HepG2 (cell line): ENCODE measurements at regions not wholly inside any gene's neighbourhood (a gene's known extent, or its start where the extent isn't known, plus 50 kb on each side); places are given as distances from the start of the nearest gene placed in this dataset.

Experiments used
- AGO1 ChIP-seq: fragments of 200-400 bp; formaldehyde crosslinking; IDR thresholded peaks from 2 replicates; pipeline ENCODE4 v1.6.1; 2017; ENCODE audit warnings: mild to moderate bottlenecking, low read depth, low read length, moderate library complexity; ENCODE audit not compliant: poor library complexity, severe bottlenecking
- BRCA1 ChIP-seq: sonication (generic); formaldehyde crosslinking; IDR thresholded peaks from 2 replicates; pipeline ENCODE4 v1.4.0; 2020; ENCODE audit warnings: missing genetic modification reagents
- HDAC6 ChIP-seq: fragments of 200-600 bp; sonication (generic); IDR thresholded peaks from 2 replicates; pipeline ENCODE4 v1.7.0; 2017; ENCODE audit warnings: mild to moderate bottlenecking, antibody characterized with exemption, low read length, low read depth
- JUNB ChIP-seq: sonication (generic); formaldehyde crosslinking; IDR thresholded peaks from 2 replicates; pipeline ENCODE4 v1.8.0; 2022; ENCODE audit warnings: missing genetic modification reagents, mild to moderate bottlenecking, borderline replicate concordance
- NCOR1 ChIP-seq: fragments of 200-600 bp; sonication (generic); IDR thresholded peaks from 2 replicates; pipeline ENCODE4 v1.7.0; 2017; ENCODE audit warnings: antibody characterized with exemption, low read length, borderline replicate concordance
- NFE2L1 ChIP-seq: sonication (generic); formaldehyde crosslinking; IDR thresholded peaks from 2 replicates; pipeline ENCODE4 v1.4.0; 2020; ENCODE audit warnings: missing genetic modification reagents, mild to moderate bottlenecking, borderline replicate concordance
- ONECUT2 ChIP-seq: sonication (generic); formaldehyde crosslinking; IDR thresholded peaks from 2 replicates; pipeline ENCODE4 v1.4.0; 2020; ENCODE audit warnings: missing genetic modification reagents
- RXRB ChIP-seq: IDR thresholded peaks from 2 replicates; pipeline ENCODE4 v1.6.1; 2016; ENCODE audit warnings: borderline replicate concordance, missing genetic modification reagents, missing compliant biosample characterization
- SAFB2 ChIP-seq: sonication (generic); formaldehyde crosslinking; IDR thresholded peaks from 2 replicates; pipeline ENCODE4 v1.5.1; 2020; ENCODE audit warnings: missing genetic modification reagents, low read depth, mild to moderate bottlenecking, borderline replicate concordance
- ZBTB8A ChIP-seq: sonication (generic); formaldehyde crosslinking; IDR thresholded peaks from 2 replicates; pipeline ENCODE4 v1.4.0; 2020; ENCODE audit warnings: mild to moderate bottlenecking, low read depth, missing genetic modification reagents, borderline replicate concordance
- ZFP37 ChIP-seq: sonication (generic); formaldehyde crosslinking; IDR thresholded peaks from 2 replicates; pipeline ENCODE4 v1.4.0; 2020; ENCODE audit warnings: missing genetic modification reagents, borderline replicate concordance
- ZNF10 ChIP-seq: sonication (generic); formaldehyde crosslinking; IDR thresholded peaks from 2 replicates; pipeline ENCODE4 v1.4.0; 2020; ENCODE audit warnings: mild to moderate bottlenecking, low read depth, missing genetic modification reagents, borderline replicate concordance
- ZNF232 ChIP-seq: sonication (generic); formaldehyde crosslinking; IDR thresholded peaks from 2 replicates; pipeline ENCODE4 v1.4.0; 2020; ENCODE audit warnings: missing genetic modification reagents, borderline replicate concordance
- ZNF496 ChIP-seq: sonication (generic); formaldehyde crosslinking; IDR thresholded peaks from 2 replicates; pipeline ENCODE4 v1.8.1; 2023; ENCODE audit warnings: mild to moderate bottlenecking, moderate library complexity, missing genetic modification reagents; ENCODE audit not compliant: insufficient replicate concordance
- ZNF670 ChIP-seq: sonication (generic); formaldehyde crosslinking; IDR thresholded peaks from 2 replicates; pipeline ENCODE4 v1.8.0; 2022; ENCODE audit warnings: mild to moderate bottlenecking, missing genetic modification reagents, borderline replicate concordance
- ZNF788 ChIP-seq: sonication (generic); formaldehyde crosslinking; IDR thresholded peaks from 2 replicates; pipeline ENCODE4 v1.5.0; 2020; ENCODE audit warnings: mild to moderate bottlenecking, missing genetic modification reagents, borderline replicate concordance
- ZSCAN30 ChIP-seq: sonication (generic); formaldehyde crosslinking; IDR thresholded peaks from 2 replicates; pipeline ENCODE4 v1.5.0; 2020; ENCODE audit warnings: mild to moderate bottlenecking, missing genetic modification reagents
- TF ChIP-seq, protein P1 (sequence below): sonication (generic); formaldehyde crosslinking; IDR thresholded peaks from 2 replicates; pipeline ENCODE4 v1.4.0; 2020; ENCODE audit warnings: mild to moderate bottlenecking, missing genetic modification reagents
- TF ChIP-seq, protein P2 (sequence below): sonication (generic); formaldehyde crosslinking; IDR thresholded peaks from 2 replicates; pipeline ENCODE4 v1.4.0; 2020; ENCODE audit warnings: mild to moderate bottlenecking, missing genetic modification reagents
- TF ChIP-seq, protein P3 (sequence below): IDR thresholded peaks from 2 replicates; pipeline ENCODE4 v1.6.1; 2016; ENCODE audit warnings: mild to moderate bottlenecking

DNA sequence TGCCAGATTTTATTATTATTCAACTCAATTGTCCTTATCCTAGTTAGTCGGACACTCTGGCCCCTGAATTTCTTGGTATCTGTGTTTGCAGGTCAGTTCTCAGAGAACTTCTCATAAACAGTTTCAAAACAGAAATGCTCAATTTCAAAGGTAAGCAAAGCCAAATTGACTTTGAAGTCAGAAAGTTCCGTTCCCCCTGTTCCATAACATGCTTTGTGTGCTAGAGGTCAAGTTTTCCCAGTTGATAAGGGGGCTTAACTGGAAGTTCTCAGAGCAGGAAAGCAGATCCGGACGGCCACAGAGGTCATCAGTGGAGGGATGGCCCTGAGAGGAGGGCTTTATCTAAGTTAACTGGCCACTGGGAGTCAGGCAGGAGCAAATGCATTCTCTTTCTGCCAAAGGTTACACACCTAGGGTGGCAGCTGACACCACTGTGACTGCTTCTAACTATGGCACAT, 417.2 kb downstream of the COG6 start (continued):
- TF ChIP-seq HDAC6, result no peak
- peak; percentile 72; the same call in 1 of the 2 replicates for TF ChIP-seq ZNF788 (CRISPR knock-in tag)
- TF ChIP-seq ZBTB8A, result no peak
- TF ChIP-seq RXRB (CRISPR knock-in tag), result peak; percentile 99
- TF ChIP-seq ZNF670, result no peak
- TF ChIP-seq ZNF496, result no peak
- no peak for TF ChIP-seq JUNB (CRISPR knock-in tag)
- TF ChIP-seq, protein P1, sequence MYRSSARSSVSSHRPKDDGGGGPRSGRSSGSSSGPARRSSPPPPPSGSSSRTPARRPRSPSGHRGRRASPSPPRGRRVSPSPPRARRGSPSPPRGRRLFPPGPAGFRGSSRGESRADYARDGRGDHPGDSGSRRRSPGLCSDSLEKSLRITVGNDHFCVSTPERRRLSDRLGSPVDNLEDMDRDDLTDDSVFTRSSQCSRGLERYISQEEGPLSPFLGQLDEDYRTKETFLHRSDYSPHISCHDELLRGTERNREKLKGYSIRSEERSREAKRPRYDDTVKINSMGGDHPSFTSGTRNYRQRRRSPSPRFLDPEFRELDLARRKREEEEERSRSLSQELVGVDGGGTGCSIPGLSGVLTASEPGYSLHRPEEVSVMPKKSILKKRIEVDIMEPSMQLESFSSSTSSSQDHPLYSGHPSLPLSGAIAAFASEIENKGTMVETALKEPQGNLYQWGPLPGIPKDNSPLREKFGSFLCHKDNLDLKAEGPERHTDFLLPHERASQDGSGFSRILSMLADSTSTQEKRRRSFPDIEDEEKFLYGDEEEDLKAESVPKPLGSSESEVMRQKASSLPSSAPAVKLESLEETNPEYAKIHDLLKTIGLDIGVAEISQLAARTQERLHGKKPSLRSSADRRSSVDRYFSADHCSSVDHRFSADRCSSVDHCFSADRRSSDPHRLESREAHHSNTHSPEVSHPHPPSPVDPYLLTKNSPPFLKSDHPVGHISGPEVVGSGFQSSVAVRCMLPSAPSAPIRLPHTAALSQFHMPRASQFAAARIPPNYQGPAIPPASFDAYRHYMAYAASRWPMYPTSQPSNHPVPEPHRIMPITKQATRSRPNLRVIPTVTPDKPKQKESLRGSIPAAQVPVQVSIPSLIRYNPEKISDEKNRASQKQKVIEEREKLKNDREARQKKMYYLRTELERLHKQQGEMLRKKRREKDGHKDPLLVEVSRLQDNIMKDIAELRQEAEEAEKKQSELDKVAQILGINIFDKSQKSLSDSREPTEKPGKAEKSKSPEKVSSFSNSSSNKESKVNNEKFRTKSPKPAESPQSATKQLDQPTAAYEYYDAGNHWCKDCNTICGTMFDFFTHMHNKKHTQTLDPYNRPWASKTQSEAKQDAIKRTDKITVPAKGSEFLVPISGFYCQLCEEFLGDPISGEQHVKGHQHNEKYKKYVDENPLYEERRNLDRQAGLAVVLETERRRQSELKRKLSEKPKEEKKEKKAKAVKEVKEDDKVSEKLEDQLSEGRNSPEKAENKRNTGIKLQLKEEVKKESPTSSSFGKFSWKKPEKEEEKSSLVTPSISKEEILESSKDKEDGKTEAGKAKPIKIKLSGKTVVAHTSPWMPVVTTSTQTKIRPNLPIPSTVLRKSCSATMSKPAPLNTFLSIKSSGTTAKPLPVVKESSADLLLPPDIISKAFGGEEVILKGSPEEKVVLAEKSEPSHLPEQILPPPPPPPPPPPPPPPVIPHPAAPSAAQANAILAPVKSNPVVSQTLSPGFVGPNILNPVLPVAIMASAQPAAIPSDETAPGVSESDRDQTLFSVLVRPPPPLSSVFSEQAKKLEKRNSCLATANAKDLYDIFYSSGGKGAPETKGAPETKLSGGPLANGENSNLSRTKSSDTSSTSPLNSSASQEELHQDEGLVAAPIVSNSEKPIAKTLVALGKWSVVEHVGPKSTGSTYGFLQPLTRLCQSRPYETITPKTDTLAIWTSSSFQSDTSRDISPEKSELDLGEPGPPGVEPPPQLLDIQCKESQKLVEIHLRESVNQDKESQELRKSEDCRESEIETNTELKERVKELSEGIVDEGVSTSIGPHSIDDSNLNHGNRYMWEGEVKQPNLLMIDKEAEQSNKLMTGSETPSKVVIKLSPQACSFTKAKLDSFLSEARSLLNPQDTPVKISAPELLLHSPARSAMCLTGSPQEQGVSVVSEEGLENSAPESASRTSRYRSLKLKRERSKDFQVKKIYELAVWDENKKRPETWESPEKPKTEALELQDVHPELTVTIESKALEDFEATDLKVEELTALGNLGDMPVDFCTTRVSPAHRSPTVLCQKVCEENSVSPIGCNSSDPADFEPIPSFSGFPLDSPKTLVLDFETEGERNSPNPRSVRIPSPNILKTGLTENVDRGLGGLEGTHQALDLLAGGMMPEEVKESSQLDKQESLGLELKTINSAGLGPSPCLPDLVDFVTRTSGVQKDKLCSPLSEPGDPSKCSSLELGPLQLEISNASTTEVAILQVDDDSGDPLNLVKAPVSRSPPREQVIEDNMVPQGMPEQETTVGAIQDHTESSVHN (CRISPR knock-in tag), result no peak
- no peak for TF ChIP-seq ZNF10 (CRISPR knock-in tag)
- TF ChIP-seq, protein P2, sequence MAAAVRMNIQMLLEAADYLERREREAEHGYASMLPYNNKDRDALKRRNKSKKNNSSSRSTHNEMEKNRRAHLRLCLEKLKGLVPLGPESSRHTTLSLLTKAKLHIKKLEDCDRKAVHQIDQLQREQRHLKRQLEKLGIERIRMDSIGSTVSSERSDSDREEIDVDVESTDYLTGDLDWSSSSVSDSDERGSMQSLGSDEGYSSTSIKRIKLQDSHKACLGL (CRISPR knock-in tag), result no peak
- no peak for TF ChIP-seq ONECUT2
- no peak for TF ChIP-seq AGO1
- peak; percentile 77; the same call in 1 of the 2 replicates for TF ChIP-seq ZNF232
- no peak; the same call in 1 of the 2 replicates for TF ChIP-seq SAFB2 (CRISPR knock-in tag)
- no peak for TF ChIP-seq NFE2L1 (CRISPR knock-in tag)
- no peak for TF ChIP-seq ZSCAN30
- 0 out of 2 replicates have a peak, but pooled peaks have one; percentile 61 for TF ChIP-seq BRCA1 (CRISPR knock-in tag)
- TF ChIP-seq, protein P3, sequence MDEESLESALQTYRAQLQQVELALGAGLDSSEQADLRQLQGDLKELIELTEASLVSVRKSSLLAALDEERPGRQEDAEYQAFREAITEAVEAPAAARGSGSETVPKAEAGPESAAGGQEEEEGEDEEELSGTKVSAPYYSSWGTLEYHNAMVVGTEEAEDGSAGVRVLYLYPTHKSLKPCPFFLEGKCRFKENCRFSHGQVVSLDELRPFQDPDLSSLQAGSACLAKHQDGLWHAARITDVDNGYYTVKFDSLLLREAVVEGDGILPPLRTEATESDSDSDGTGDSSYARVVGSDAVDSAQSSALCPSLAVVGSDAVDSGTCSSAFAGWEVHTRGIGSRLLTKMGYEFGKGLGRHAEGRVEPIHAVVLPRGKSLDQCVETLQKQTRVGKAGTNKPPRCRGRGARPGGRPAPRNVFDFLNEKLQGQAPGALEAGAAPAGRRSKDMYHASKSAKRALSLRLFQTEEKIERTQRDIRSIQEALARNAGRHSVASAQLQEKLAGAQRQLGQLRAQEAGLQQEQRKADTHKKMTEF (CRISPR knock-in tag), result peak; percentile 74
- peak; percentile 80 for TF ChIP-seq NCOR1
- TF ChIP-seq ZFP37 (CRISPR knock-in tag), result no peak
